Activated naive CD4-positive, alpha-beta T cell treated with Interleukin-2 at 50 U/mL for 16 hours (primary cell): ENCODE measurements at regions not wholly inside any gene's neighbourhood (a gene's known extent, or its start where the extent isn't known, plus 50 kb on each side); places are given as distances from the start of the nearest gene placed in this dataset.

Source experiments
- DNase-seq: peaks from one replicate; pipeline ENCODE4 v3.0.0-alpha.2; 2020

GRCh38 chr21:25326181-25326580, 281.1 kb downstream of the MRPL39 start:
- DNase-seq = no peak

GRCh38 chr21:25324666-25325065, 282.6 kb downstream of the MRPL39 start:
- DNase-seq = no peak

GRCh38 chr21:25323356-25323949, 283.8 kb downstream of the MRPL39 start:
- no peak for DNase-seq

- no peak for DNase-seq
Measured at GRCh38 chr21:25314247-25314646, 293.0 kb downstream of the MRPL39 start.

GRCh38 chr21:25313829-25314228, 293.5 kb downstream of the MRPL39 start:
- no peak for DNase-seq

GRCh38 chr21:25307489-25307888, 299.8 kb downstream of the MRPL39 start:
- DNase-seq = no peak

- no peak for DNase-seq
Measured at GRCh38 chr21:25304611-25305010, 302.7 kb downstream of the MRPL39 start.

- DNase-seq = no peak
Measured at GRCh38 chr21:25300632-25301031, 306.6 kb downstream of the MRPL39 start.

GRCh38 chr21:25298512-25299491, 308.5 kb downstream of the MRPL39 start:
- DNase-seq = no peak

GRCh38 chr21:25297117-25297516, 310.2 kb downstream of the MRPL39 start:
- no peak for DNase-seq

- DNase-seq = no peak
Measured at GRCh38 chr21:25296252-25296651, 311.0 kb downstream of the MRPL39 start.

GRCh38 chr21:25292396-25292795, 314.9 kb downstream of the MRPL39 start:
- no peak for DNase-seq

- DNase-seq = no peak
Measured at GRCh38 chr21:25283720-25284119, 323.6 kb downstream of the MRPL39 start.

- DNase-seq = no peak
Measured at GRCh38 chr21:25281134-25281533, 326.1 kb downstream of the MRPL39 start.

- DNase-seq = no peak
Measured at GRCh38 chr21:25280061-25280460, 327.2 kb downstream of the MRPL39 start.

- DNase-seq = no peak
Measured at GRCh38 chr21:25273959-25274358, 333.3 kb downstream of the MRPL39 start.

GRCh38 chr21:25254491-25255174, 352.6 kb downstream of the MRPL39 start:
- DNase-seq = no peak

GRCh38 chr21:25246546-25246945, 360.7 kb downstream of the MRPL39 start:
- no peak for DNase-seq

- no peak for DNase-seq
Measured at GRCh38 chr21:25244735-25245134, 362.5 kb downstream of the MRPL39 start.

GRCh38 chr21:25243808-25244207, 363.5 kb downstream of the MRPL39 start:
- DNase-seq = no peak

GRCh38 chr21:25240974-25241373, 366.3 kb downstream of the MRPL39 start:
- DNase-seq = no peak

GRCh38 chr21:25234857-25235801, 372.2 kb downstream of the MRPL39 start:
- no peak for DNase-seq
